H9 (cell line): ENCODE measurements at regions not wholly inside any gene's neighbourhood (a gene's known extent, or its start where the extent isn't known, plus 50 kb on each side); places are given as distances from the start of the nearest gene placed in this dataset.

Experiments used
- DNase-seq: peaks from one replicate; pipeline ENCODE4 v3.0.0-alpha.2; 2017
- H2AFZ ChIP-seq: one replicate; pipeline ENCODE4 v1.6.1; 2013; ENCODE audit warnings: mild to moderate bottlenecking, low read length, control low read depth, moderate library complexity
- H2AK5ac ChIP-seq: 2 replicates; pipeline ENCODE4 v1.6.1; 2013; ENCODE audit warnings: low read length, control low read depth, mixed read lengths; ENCODE audit not compliant: insufficient read length
- H2BK120ac ChIP-seq: one replicate; pipeline ENCODE4 v1.6.1; 2013; ENCODE audit warnings: low read depth, mild to moderate bottlenecking, low read length, control low read depth, inconsistent platforms; ENCODE audit not compliant: poor library complexity, severe bottlenecking
- H2BK12ac ChIP-seq: 2 replicates; pipeline ENCODE4 v1.6.1; 2013; ENCODE audit warnings: low read length, control low read depth, mixed read lengths, low read depth; ENCODE audit not compliant: insufficient read length
- H2BK15ac ChIP-seq: 2 replicates; pipeline ENCODE4 v1.6.1; 2013; ENCODE audit warnings: low read depth, low read length, control low read depth
- H2BK20ac ChIP-seq: one replicate; pipeline ENCODE4 v1.6.1; 2013; ENCODE audit warnings: low read depth, mild to moderate bottlenecking, low read length, control low read depth, inconsistent platforms; ENCODE audit not compliant: poor library complexity, severe bottlenecking
- H2BK5ac ChIP-seq: 2 replicates; pipeline ENCODE4 v1.6.1; 2013; ENCODE audit warnings: low read length, control low read depth, mixed read lengths; ENCODE audit not compliant: insufficient read length
- H3K14ac ChIP-seq: 2 replicates; pipeline ENCODE4 v1.6.1; 2013; ENCODE audit warnings: low read length, control low read depth; ENCODE audit not compliant: insufficient read depth
- H3K18ac ChIP-seq: 2 replicates; pipeline ENCODE4 v1.6.1; 2013; ENCODE audit warnings: low read depth, mild to moderate bottlenecking, mixed read lengths, low read length, control low read depth; ENCODE audit not compliant: insufficient read length
- H3K23ac ChIP-seq: 2 replicates; pipeline ENCODE4 v1.6.1; 2013; ENCODE audit warnings: low read length, control low read depth, mixed read lengths, low read depth; ENCODE audit not compliant: insufficient read length
- H3K23me2 ChIP-seq: 2 replicates; pipeline ENCODE4 v1.6.1; 2013; ENCODE audit warnings: low read depth, mild to moderate bottlenecking, mixed read lengths, low read length, control low read depth; ENCODE audit not compliant: insufficient read length, poor library complexity, severe bottlenecking
- H3K27ac ChIP-seq: 2 replicates; pipeline ENCODE4 v1.5.1; 2013; ENCODE audit warnings: low read length, control low read depth, mixed read lengths, low read depth; ENCODE audit not compliant: insufficient read length
- H3K27me3 ChIP-seq: 2 replicates; pipeline ENCODE4 v1.6.1; 2013; ENCODE audit warnings: low read length, control low read depth, inconsistent platforms; ENCODE audit not compliant: insufficient read depth
- H3K4ac ChIP-seq: 2 replicates; pipeline ENCODE4 v1.6.1; 2013; ENCODE audit warnings: low read depth, mild to moderate bottlenecking, control low read depth, inconsistent platforms, low read length, moderate library complexity
- H3K4me1 ChIP-seq: 2 replicates; pipeline ENCODE4 v1.6.1; 2013; ENCODE audit warnings: low read length, control low read depth, inconsistent platforms; ENCODE audit not compliant: insufficient read depth
- H3K4me2 ChIP-seq: 2 replicates; pipeline ENCODE4 v1.6.1; 2013; ENCODE audit warnings: low read length, control low read depth, mixed read lengths; ENCODE audit not compliant: insufficient read length, insufficient read depth
- H3K56ac ChIP-seq: 2 replicates; pipeline ENCODE4 v1.6.1; 2013; ENCODE audit warnings: low read depth, mild to moderate bottlenecking, mixed read lengths, low read length, control low read depth; ENCODE audit not compliant: insufficient read length
- H3K79me1 ChIP-seq: 2 replicates; pipeline ENCODE4 v1.6.1; 2013; ENCODE audit warnings: low read depth, mild to moderate bottlenecking, moderate library complexity, low read length, control low read depth, inconsistent platforms; ENCODE audit not compliant: insufficient read depth, poor library complexity, severe bottlenecking
- H3K79me2 ChIP-seq: 2 replicates; pipeline ENCODE4 v1.6.1; 2013; ENCODE audit warnings: low read length, control low read depth, inconsistent platforms; ENCODE audit not compliant: insufficient read depth
- H3K9ac ChIP-seq: 2 replicates; pipeline ENCODE4 v1.6.1; 2013; ENCODE audit warnings: low read length, control low read depth, mixed read lengths; ENCODE audit not compliant: insufficient read length; ENCODE audit errors: extremely low read depth
- H3K9me3 ChIP-seq: one replicate; pipeline ENCODE4 v1.6.1; 2013; ENCODE audit warnings: low read depth, low read length, inconsistent platforms; ENCODE audit not compliant: control insufficient read depth
- H3T11ph ChIP-seq: one replicate; pipeline ENCODE4 v1.6.1; 2013; ENCODE audit warnings: mild to moderate bottlenecking, low read length, control low read depth, inconsistent platforms
- H4K20me1 ChIP-seq: one replicate; pipeline ENCODE4 v1.6.1; 2013; ENCODE audit not compliant: control insufficient read depth, insufficient read length, insufficient read depth
- H4K5ac ChIP-seq: 2 replicates; pipeline ENCODE4 v1.6.1; 2013; ENCODE audit warnings: low read depth, mild to moderate bottlenecking, mixed read lengths, low read length, control low read depth; ENCODE audit not compliant: insufficient read length
- H4K8ac ChIP-seq: replicated peaks from 2 replicates; pipeline ENCODE4 v1.6.1; 2013; ENCODE audit warnings: low read length, control low read depth, mixed read lengths, low read depth; ENCODE audit not compliant: insufficient read length
- H4K91ac ChIP-seq: 2 replicates; pipeline ENCODE4 v1.6.1; 2013; ENCODE audit warnings: low read depth, mild to moderate bottlenecking, moderate library complexity, mixed read lengths, low read length, control low read depth; ENCODE audit not compliant: insufficient read length
- H3K27ac Mint-ChIP-seq, 3 experiments: 2 replicates in 2 of 3; 3 replicates in 1 of 3; pipeline ENCODE4 v1.8.0; 2020 to 2021; ENCODE audit warnings: mixed read lengths in 3 of 3, mild to moderate bottlenecking in 1 of 3, moderate library complexity in 1 of 3
- H3K27me3 Mint-ChIP-seq: 2 replicates; pipeline ENCODE4 v1.8.0; 2021; ENCODE audit warnings: low read depth, mild to moderate bottlenecking, moderate library complexity, mixed read lengths
- H3K36me3 Mint-ChIP-seq, 3 experiments: 2 replicates in 2 of 3; 3 replicates in 1 of 3; pipeline ENCODE4 v1.8.0; 2020 to 2021; ENCODE audit warnings: low read depth in 3 of 3, mixed read lengths in 3 of 3; ENCODE audit not compliant: insufficient read depth in 1 of 3
- H3K4me1 Mint-ChIP-seq, 2 experiments: 2 replicates each; pipeline ENCODE4 v1.8.0; 2020; ENCODE audit warnings: mixed read lengths in 2 of 2
- H3K4me3 Mint-ChIP-seq, 2 experiments: 2 replicates in 1 of 2; 3 replicates in 1 of 2; pipeline ENCODE4 v1.8.0; 2020 to 2021; ENCODE audit warnings: mild to moderate bottlenecking in 2 of 2, mixed read lengths in 2 of 2, moderate library complexity in 1 of 2
- H3K9me3 Mint-ChIP-seq, 2 experiments: 2 replicates in 1 of 2; 3 replicates in 1 of 2; pipeline ENCODE4 v1.8.0; 2020; ENCODE audit warnings: mild to moderate bottlenecking in 2 of 2, mixed read lengths in 2 of 2, moderate library complexity in 1 of 2
- WGBS: extraction: QIAGEN DNeasy Blood & Tissue Kit; methylation state at CpG from one replicate; pipeline ENCODE4 v1.1.7; 2013; ENCODE audit warnings: missing lambda C conversion rate, low lambda C conversion rate, mixed read lengths; ENCODE audit not compliant: insufficient read length; ENCODE audit errors: extremely low coverage; 5-methylcytosine and 5-hydroxymethylcytosine counted together
- TF ChIP-seq, protein P1 (sequence below): fragments of 200-600 bp; sonication (generic); conservative IDR thresholded peaks from 3 replicates; pipeline ENCODE4 v1.8.0; 2021; ENCODE audit warnings: antibody characterized with exemption, mild to moderate bottlenecking

DNA sequence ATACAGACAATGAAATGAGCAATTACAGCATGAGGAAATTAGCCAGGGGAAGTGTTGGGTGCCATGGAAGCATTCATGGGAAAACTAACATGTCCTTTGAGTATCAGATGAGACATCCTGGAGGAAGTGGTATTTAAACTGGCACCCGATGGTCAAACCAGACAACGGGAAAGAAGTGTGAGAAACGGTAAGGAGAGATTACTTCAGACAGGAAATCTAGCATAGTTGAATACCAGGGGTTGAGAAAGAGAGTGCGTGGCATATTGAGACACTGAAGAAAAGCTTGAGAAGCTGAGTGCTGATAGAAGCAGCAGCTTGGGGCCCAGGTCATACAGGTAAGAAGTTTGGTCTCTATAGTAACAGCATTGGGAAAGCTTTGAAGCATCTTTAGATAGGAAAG lies 175.3 kb downstream of the C11orf87 start:
- no peaks in the 10 kb centered on the region for H3K79me1 ChIP-seq
- Mint-ChIP-seq H3K27ac (no peak overlapping the region), H3K4me1 (no peaks in the 10 kb centered on the region), H3K9me3 (no peaks in the 10 kb centered on the region), H3K27me3 (no peaks in the 10 kb centered on the region), H3K36me3 (no peaks in the 10 kb centered on the region), H3K4me3 (no peak overlapping the region)
- no peak overlapping the region for H2AK5ac ChIP-seq
- no peak overlapping the region for H3K23ac ChIP-seq
- H3K4me1 ChIP-seq: no peaks in the 10 kb centered on the region
- no peak overlapping the region for H3K56ac ChIP-seq
- H3K9ac ChIP-seq: no peak overlapping the region
- no peak overlapping the region for H3K14ac ChIP-seq
- no CpG with 5 or more reads among the region's 4 CpGs for WGBS
- H3K4ac ChIP-seq: no peak overlapping the region
- H3K18ac ChIP-seq: no peak overlapping the region
- no peak overlapping the region for H3K4me2 ChIP-seq
- no peak overlapping the region for H4K5ac ChIP-seq
- H2BK20ac ChIP-seq: no peak overlapping the region
- no peak overlapping the region for H2BK5ac ChIP-seq
- no peak overlapping the region for H2BK120ac ChIP-seq
- no peaks in the 10 kb centered on the region for H3K9me3 ChIP-seq
- H4K91ac ChIP-seq: no peak overlapping the region
- H4K20me1 ChIP-seq: no peaks in the 10 kb centered on the region
- H2BK12ac ChIP-seq: no peak overlapping the region
- TF ChIP-seq, protein P1, sequence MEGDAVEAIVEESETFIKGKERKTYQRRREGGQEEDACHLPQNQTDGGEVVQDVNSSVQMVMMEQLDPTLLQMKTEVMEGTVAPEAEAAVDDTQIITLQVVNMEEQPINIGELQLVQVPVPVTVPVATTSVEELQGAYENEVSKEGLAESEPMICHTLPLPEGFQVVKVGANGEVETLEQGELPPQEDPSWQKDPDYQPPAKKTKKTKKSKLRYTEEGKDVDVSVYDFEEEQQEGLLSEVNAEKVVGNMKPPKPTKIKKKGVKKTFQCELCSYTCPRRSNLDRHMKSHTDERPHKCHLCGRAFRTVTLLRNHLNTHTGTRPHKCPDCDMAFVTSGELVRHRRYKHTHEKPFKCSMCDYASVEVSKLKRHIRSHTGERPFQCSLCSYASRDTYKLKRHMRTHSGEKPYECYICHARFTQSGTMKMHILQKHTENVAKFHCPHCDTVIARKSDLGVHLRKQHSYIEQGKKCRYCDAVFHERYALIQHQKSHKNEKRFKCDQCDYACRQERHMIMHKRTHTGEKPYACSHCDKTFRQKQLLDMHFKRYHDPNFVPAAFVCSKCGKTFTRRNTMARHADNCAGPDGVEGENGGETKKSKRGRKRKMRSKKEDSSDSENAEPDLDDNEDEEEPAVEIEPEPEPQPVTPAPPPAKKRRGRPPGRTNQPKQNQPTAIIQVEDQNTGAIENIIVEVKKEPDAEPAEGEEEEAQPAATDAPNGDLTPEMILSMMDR: no peak
- no peaks in the 10 kb centered on the region for H3K79me2 ChIP-seq
- no peaks in the 10 kb centered on the region for H3K23me2 ChIP-seq
- no peaks in the 10 kb centered on the region for H3K27me3 ChIP-seq
- H3K27ac ChIP-seq: no peak overlapping the region
- H4K8ac ChIP-seq: no peak overlapping the region
- H2AFZ ChIP-seq: no peak overlapping the region
- no peak overlapping the region for H3T11ph ChIP-seq
- no peak for DNase-seq
- H2BK15ac ChIP-seq: no peak overlapping the region
